Ovary (tissue), 7 donors: ENCODE measurements at regions not wholly inside any gene's neighbourhood (a gene's known extent, or its start where the extent isn't known, plus 50 kb on each side); places are given as distances from the start of the nearest gene placed in this dataset.

ENCODE experiments used
- DNase-seq, 5 donors: peaks; one replicate each; pipeline ENCODE4 v3.0.0-alpha.2; 2019 to 2020
- H3K27ac ChIP-seq, 2 donors: fragments of 200-600 bp; one replicate each; pipeline versions ENCODE4 v1.5.1 to v1.8.0; 2019 to 2022
- H3K27me3 ChIP-seq: fragments of 200-600 bp; one replicate; pipeline ENCODE4 v1.8.0; 2022
- H3K36me3 ChIP-seq: fragments of 200-600 bp; sonication (generic); one replicate; pipeline ENCODE4 v1.5.1; 2019
- H3K4me1 ChIP-seq: one replicate; pipeline ENCODE4 v1.8.1; 2013; ENCODE audit warnings: mild to moderate bottlenecking, moderate library complexity; ENCODE audit not compliant: insufficient read depth
- H3K4me3 ChIP-seq: fragments of 200-600 bp; sonication (generic); one replicate; pipeline ENCODE4 v1.5.1; 2017
- H3K9me3 ChIP-seq, 2 donors: fragments of 200-600 bp in 1 of 2; sonication (generic) in 1 of 2; one replicate each; pipeline versions ENCODE4 v1.5.1 to v1.8.1; 2013 to 2019; ENCODE audit warnings: mild to moderate bottlenecking in 1 of 2, moderate library complexity in 1 of 2
- EP300 ChIP-seq: sonication (generic); formaldehyde crosslinking; IDR thresholded peaks from one replicate; pipeline ENCODE4 v1.6.1; 2017; ENCODE audit warnings: antibody characterized with exemption
- POLR2A ChIP-seq: fragments of 450-650 bp; IDR thresholded peaks from one replicate; pipeline ENCODE4 v1.6.1; 2017; ENCODE audit warnings: antibody characterized with exemption, mild to moderate bottlenecking, moderate library complexity
- WGBS, 3 donors: extraction: QIAGEN DNeasy Blood & Tissue Kit in 1 of 3; methylation state at CpG; one replicate each; pipeline versions ENCODE4 v1.1.5 to v1.1.7; 2013 to 2017; 5-methylcytosine and 5-hydroxymethylcytosine counted together
- intact Hi-C, 4 donors: fragments of 100-400 bp; cut with DNase I; formaldehyde crosslinking; loops; one replicate each; pipeline versions ENCODE4 v1.11.0 to v1.15.1; 2022 to 2023
- TF ChIP-seq, protein P1 (sequence below), 3 donors: fragments of 450-650 bp in 2 of 3; fragments of 200-600 bp in 1 of 3; IDR thresholded peaks; one replicate each; pipeline versions ENCODE4 v1.5.1 to v1.8.0; 2016 to 2022; ENCODE audit warnings: antibody characterized with exemption in 3 of 3, mild to moderate bottlenecking in 1 of 3
- donor health status: DM: no; HTN: no; CAD: no; lungs with moderate emphysema.
- donor health status: DM: no; HTN: no; CAD: no.
- donor health status: Bipolar disorder and iron deficiency.
- donor health status: DM: no; HTN: no; CAD: no.
- donor health status: DM: yes; HTN: yes; CAD: no.

DNA sequence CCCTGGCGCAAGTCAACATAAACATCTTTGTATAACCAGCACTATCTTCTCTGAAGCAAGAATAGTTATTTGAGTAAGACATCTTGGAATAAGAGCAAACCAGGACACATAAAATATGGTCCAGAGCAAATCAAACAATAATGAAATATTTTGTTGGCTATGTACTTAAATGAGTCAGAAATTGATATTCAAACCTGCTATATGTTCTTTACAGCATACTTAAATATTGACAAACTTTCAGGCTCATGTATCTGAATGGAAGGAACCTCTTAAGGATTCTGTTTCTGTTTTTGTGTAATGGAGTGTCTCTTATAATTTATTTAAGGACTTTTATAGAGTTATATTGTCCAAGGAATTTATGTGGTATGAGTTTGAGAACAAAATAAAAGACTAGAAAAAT lies 747.3 kb downstream of the EFNA5 start:
- TF ChIP-seq POLR2A: no peak
- TF ChIP-seq, protein P1, sequence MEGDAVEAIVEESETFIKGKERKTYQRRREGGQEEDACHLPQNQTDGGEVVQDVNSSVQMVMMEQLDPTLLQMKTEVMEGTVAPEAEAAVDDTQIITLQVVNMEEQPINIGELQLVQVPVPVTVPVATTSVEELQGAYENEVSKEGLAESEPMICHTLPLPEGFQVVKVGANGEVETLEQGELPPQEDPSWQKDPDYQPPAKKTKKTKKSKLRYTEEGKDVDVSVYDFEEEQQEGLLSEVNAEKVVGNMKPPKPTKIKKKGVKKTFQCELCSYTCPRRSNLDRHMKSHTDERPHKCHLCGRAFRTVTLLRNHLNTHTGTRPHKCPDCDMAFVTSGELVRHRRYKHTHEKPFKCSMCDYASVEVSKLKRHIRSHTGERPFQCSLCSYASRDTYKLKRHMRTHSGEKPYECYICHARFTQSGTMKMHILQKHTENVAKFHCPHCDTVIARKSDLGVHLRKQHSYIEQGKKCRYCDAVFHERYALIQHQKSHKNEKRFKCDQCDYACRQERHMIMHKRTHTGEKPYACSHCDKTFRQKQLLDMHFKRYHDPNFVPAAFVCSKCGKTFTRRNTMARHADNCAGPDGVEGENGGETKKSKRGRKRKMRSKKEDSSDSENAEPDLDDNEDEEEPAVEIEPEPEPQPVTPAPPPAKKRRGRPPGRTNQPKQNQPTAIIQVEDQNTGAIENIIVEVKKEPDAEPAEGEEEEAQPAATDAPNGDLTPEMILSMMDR (IDR thresholded peaks at IDR 0.05): no peak
- no peak for TF ChIP-seq EP300
- no peak for DNase-seq
- Histone ChIP-seq H3K4me3 (no peak overlapping the region), H3K4me1 (no peaks in the 10 kb centered on the region), H3K27me3 (no peaks in the 10 kb centered on the region), H3K27ac (no peak overlapping the region), H3K36me3 (no peaks in the 10 kb centered on the region), H3K9me3 (no peaks in the 10 kb centered on the region)
- 95 to 99% (median 96%) methylated on average over 1 of the region's 1 CpG for WGBS, 3 donors
- intact Hi-C loops: loop anchor here in 1 of 4 donors (10.0 kb wide), 1 partner anchor 751 kb away; the partner anchor contains the start of gene EFNA5

- no peak overlapping the region for H3K27ac ChIP-seq
- TF ChIP-seq EP300: no peak
- TF ChIP-seq POLR2A: no peak
- TF ChIP-seq, protein P1 (IDR thresholded peaks at IDR 0.05): no peak
- no peaks in the 10 kb centered on the region for H3K27me3 ChIP-seq
- 46 to 70% (median 58%) methylated on average over 5 of the region's 5 CpGs for WGBS, 3 donors
- DNase-seq: no peak
- H3K4me1 ChIP-seq: no peaks in the 10 kb centered on the region
- H3K9me3 ChIP-seq: no peaks in the 10 kb centered on the region
- no peaks in the 10 kb centered on the region for H3K36me3 ChIP-seq
- intact Hi-C loops: loop anchor here in 1 of 4 donors (10.0 kb wide), 1 partner anchor 753 kb away; the partner anchor contains the start of gene EFNA5
- no peak overlapping the region for H3K4me3 ChIP-seq
Observed at GRCh38 chr5:106921567-106921966, 749.2 kb downstream of the EFNA5 start.

- WGBS, 3 donors: 89 to 94% (median 94%) methylated on average over 3 of the region's 3 CpGs
- no peaks in the 10 kb centered on the region for H3K4me1 ChIP-seq
- H3K27ac ChIP-seq: no peak overlapping the region
- no peak for TF ChIP-seq EP300
- TF ChIP-seq POLR2A: no peak
- TF ChIP-seq, protein P1 (IDR thresholded peaks at IDR 0.05): no peak
- no peaks in the 10 kb centered on the region for H3K27me3 ChIP-seq
- H3K9me3 ChIP-seq: no peaks in the 10 kb centered on the region
- no peak overlapping the region for H3K4me3 ChIP-seq
- no peaks in the 10 kb centered on the region for H3K36me3 ChIP-seq
- intact Hi-C loops: no loop called here
- no peak for DNase-seq
Observed at GRCh38 chr5:106910486-106910885, 760.3 kb downstream of the EFNA5 start.

DNA sequence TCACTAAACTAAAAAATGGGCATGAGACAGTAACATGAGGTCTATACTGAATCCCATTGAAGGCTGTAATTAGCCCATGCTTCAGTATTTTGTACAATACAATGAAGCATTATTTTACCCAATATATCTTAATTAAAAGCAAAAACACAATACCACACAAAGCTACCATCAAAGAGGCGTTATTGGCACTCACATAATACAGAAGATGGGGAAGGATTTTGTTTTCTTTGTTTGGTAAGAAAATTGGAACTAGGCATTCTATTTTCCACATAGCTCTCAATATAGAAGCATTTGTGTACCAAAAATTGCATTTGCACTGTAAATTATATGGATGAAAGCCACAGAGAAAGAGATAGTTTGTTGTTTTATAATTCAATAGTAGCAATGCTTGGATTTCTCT lies 761.0 kb downstream of the EFNA5 start:
- intact Hi-C loops: no loop called here
- Histone ChIP-seq H3K27me3 (no peaks in the 10 kb centered on the region), H3K9me3 (no peaks in the 10 kb centered on the region), H3K36me3 (no peaks in the 10 kb centered on the region), H3K4me3 (no peak overlapping the region), H3K4me1 (no peaks in the 10 kb centered on the region), H3K27ac (no peak overlapping the region)
- TF ChIP-seq POLR2A (no peak), EP300 (no peak)
- TF ChIP-seq, protein P1 (IDR thresholded peaks at IDR 0.05): no peak
- no peak for DNase-seq
- 90 to 98% (median 97%) methylated on average over 1 of the region's 1 CpG for WGBS, 3 donors

- no peak overlapping the region for H3K4me3 ChIP-seq
- no peak overlapping the region for H3K27ac ChIP-seq
- H3K4me1 ChIP-seq: no peaks in the 10 kb centered on the region
- H3K36me3 ChIP-seq: no peaks in the 10 kb centered on the region
- no peak for TF ChIP-seq POLR2A
- no peak for TF ChIP-seq EP300
- TF ChIP-seq, protein P1 (IDR thresholded peaks at IDR 0.05): no peak
- no peaks in the 10 kb centered on the region for H3K9me3 ChIP-seq
- intact Hi-C loops: no loop called here
- H3K27me3 ChIP-seq: no peaks in the 10 kb centered on the region
- no peak for DNase-seq
Observed at GRCh38 chr5:106907979-106908378, 762.8 kb downstream of the EFNA5 start.
